ENCODE measurements at regions not wholly inside any gene's neighbourhood (a gene's known extent, or its start where the extent isn't known, plus 50 kb on each side); places are given as distances from the start of the nearest gene placed in this dataset.

GRCh38 chr5:83789371-83789770 lies 68.7 kb upstream of the HAPLN1 start:
- TF ChIP-seq CTCF (IDR thresholded peaks at IDR 0.05), result no peak
- Histone ChIP-seq H3K79me2 (ENCODE audit: insufficient read depth, low read length) (no peaks in the 10 kb centered on the region), H3K36me3 (replicated peaks in 1 of 2; ENCODE audit: control insufficient read depth in 1 of 2, insufficient read depth in 2 of 2, low read length in 2 of 2) (no peaks in the 10 kb centered on the region), H3K4me3 (replicated peaks in 1 of 3; ENCODE audit: low read depth in 2 of 3, low read length in 3 of 3) (no peak overlapping the region), H3K4me2 (replicated peaks; ENCODE audit: extremely low read depth, low read length, poor library complexity, severe bottlenecking) (no peak overlapping the region), H3K9ac (ENCODE audit: insufficient read depth, low read length, poor library complexity, severe bottlenecking) (no peak overlapping the region), H3K9me3 (replicated peaks in 1 of 2; ENCODE audit: control insufficient read depth in 1 of 2, insufficient read depth in 1 of 2, low read length in 2 of 2) (no peaks in the 10 kb centered on the region), H2AFZ (ENCODE audit: insufficient read depth, low read depth, low read length, poor library complexity, severe bottlenecking) (no peak overlapping the region), H3K27me3 (ENCODE audit: control insufficient read depth in 2 of 2, insufficient read depth in 2 of 2, low read length in 2 of 2) (no peaks in the 10 kb centered on the region), H4K20me1 (ENCODE audit: insufficient read depth, low read length) (no peaks in the 10 kb centered on the region), H3K4me1 (ENCODE audit: control insufficient read depth in 1 of 2, insufficient read depth in 2 of 2, low read length in 2 of 2) (no peaks in the 10 kb centered on the region), H3K27ac (ENCODE audit: low read depth in 1 of 2, low read length in 2 of 2) (no peak overlapping the region)
- no peaks in the 10 kb centered on the region for H3K4me1 Mint-ChIP-seq
- H3K36me3 Mint-ChIP-seq, result no peaks in the 10 kb centered on the region
- no peak overlapping the region for H3K27ac Mint-ChIP-seq
- no CpG with 5 or more reads among the region's 1 CpG for WGBS (ENCODE audit: insufficient coverage)
- intact Hi-C loops (cut with micrococcal nuclease), result no loop called here
- H3K9me3 Mint-ChIP-seq, result peaks cover 0 to 2% (median 0%) of the 10 kb centered on the region in 7 donors
- no peak overlapping the region for H3K4me3 Mint-ChIP-seq
- no peaks in the 10 kb centered on the region for H3K27me3 Mint-ChIP-seq (ENCODE audit: low read depth in 3 of 3)
- DNase-seq, result no peak

GRCh38 chr5:83787631-83788030 lies 67.0 kb upstream of the HAPLN1 start:
- Mint-ChIP-seq H3K27me3 (ENCODE audit: low read depth in 3 of 3) (no peaks in the 10 kb centered on the region), H3K4me3 (no peak overlapping the region), H3K4me1 (no peaks in the 10 kb centered on the region), H3K9me3 (no peaks in the 10 kb centered on the region), H3K36me3 (no peaks in the 10 kb centered on the region), H3K27ac (no peak overlapping the region)
- H2AFZ ChIP-seq (ENCODE audit: insufficient read depth, low read depth, low read length, poor library complexity, severe bottlenecking), result no peak overlapping the region
- no peaks in the 10 kb centered on the region for H4K20me1 ChIP-seq (ENCODE audit: insufficient read depth, low read length)
- H3K9me3 ChIP-seq (replicated peaks in 1 of 2; ENCODE audit: control insufficient read depth in 1 of 2, insufficient read depth in 1 of 2, low read length in 2 of 2), result no peaks in the 10 kb centered on the region
- no peak overlapping the region for H3K4me2 ChIP-seq (replicated peaks; ENCODE audit: extremely low read depth, low read length, poor library complexity, severe bottlenecking)
- intact Hi-C loops (cut with micrococcal nuclease), result no loop called here
- no peak overlapping the region for H3K27ac ChIP-seq (ENCODE audit: low read depth in 1 of 2, low read length in 2 of 2)
- H3K27me3 ChIP-seq (ENCODE audit: control insufficient read depth in 2 of 2, insufficient read depth in 2 of 2, low read length in 2 of 2), result no peaks in the 10 kb centered on the region
- no peak for DNase-seq
- TF ChIP-seq CTCF (IDR thresholded peaks at IDR 0.05), result no peak
- no peak overlapping the region for H3K9ac ChIP-seq (ENCODE audit: insufficient read depth, low read length, poor library complexity, severe bottlenecking)
- WGBS (ENCODE audit: insufficient coverage), result 100% methylated on average over 1 of the region's 3 CpGs
- H3K36me3 ChIP-seq (replicated peaks in 1 of 2; ENCODE audit: control insufficient read depth in 1 of 2, insufficient read depth in 2 of 2, low read length in 2 of 2), result no peaks in the 10 kb centered on the region
- H3K79me2 ChIP-seq (ENCODE audit: insufficient read depth, low read length), result no peaks in the 10 kb centered on the region
- H3K4me3 ChIP-seq (replicated peaks in 1 of 3; ENCODE audit: low read depth in 2 of 3, low read length in 3 of 3), result no peak overlapping the region
- no peaks in the 10 kb centered on the region for H3K4me1 ChIP-seq (ENCODE audit: control insufficient read depth in 1 of 2, insufficient read depth in 2 of 2, low read length in 2 of 2)

All from CD14-positive monocyte (primary cell).